ENCODE measurements at regions not wholly inside any gene's neighbourhood (a gene's known extent, or its start where the extent isn't known, plus 50 kb on each side); places are given as distances from the start of the nearest gene placed in this dataset.

- DNase-seq (no peak), ATAC-seq (no peak)
- CTCF ChIA-PET: no interaction called here
- Mint-ChIP-seq H3K4me3 (no peak overlapping the region), H3K36me3 (no peaks in the 10 kb centered on the region), H3K4me1 (no peaks in the 10 kb centered on the region), H3K27ac (no peak overlapping the region), H3K27me3 (no peaks in the 10 kb centered on the region), H3K9me3 (ENCODE audit: low read depth) (peaks cover 11% of the 10 kb centered on the region)
Observed at GRCh38 chr4:170776983-170777382, 687.2 kb upstream of the AADAT start.

GRCh38 chr4:170775851-170776250 lies 686.1 kb upstream of the AADAT start:
- H3K4me1 Mint-ChIP-seq: no peaks in the 10 kb centered on the region
- peaks cover 4% of the 10 kb centered on the region for H3K9me3 Mint-ChIP-seq (ENCODE audit: low read depth)
- no peak for ATAC-seq
- H3K27me3 Mint-ChIP-seq: no peaks in the 10 kb centered on the region
- no peak overlapping the region for H3K27ac Mint-ChIP-seq
- CTCF ChIA-PET: no interaction called here
- DNase-seq: no peak
- H3K36me3 Mint-ChIP-seq: no peaks in the 10 kb centered on the region
- no peak overlapping the region for H3K4me3 Mint-ChIP-seq

- H3K4me3 Mint-ChIP-seq: no peak overlapping the region
- no peaks in the 10 kb centered on the region for H3K9me3 Mint-ChIP-seq (ENCODE audit: low read depth)
- H3K27ac Mint-ChIP-seq: no peak overlapping the region
- no peaks in the 10 kb centered on the region for H3K27me3 Mint-ChIP-seq
- DNase-seq (no peak), ATAC-seq (no peak)
- H3K4me1 Mint-ChIP-seq: no peaks in the 10 kb centered on the region
- CTCF ChIA-PET: no interaction called here
- H3K36me3 Mint-ChIP-seq: no peaks in the 10 kb centered on the region
Observed at GRCh38 chr4:170773709-170774273, 684.0 kb upstream of the AADAT start.

GRCh38 chr4:170772429-170772828 lies 682.7 kb upstream of the AADAT start:
- Mint-ChIP-seq H3K4me1 (no peaks in the 10 kb centered on the region), H3K27ac (no peak overlapping the region), H3K27me3 (no peaks in the 10 kb centered on the region), H3K4me3 (no peak overlapping the region), H3K9me3 (ENCODE audit: low read depth) (no peaks in the 10 kb centered on the region), H3K36me3 (no peaks in the 10 kb centered on the region)
- DNase-seq: no peak
- CTCF ChIA-PET: no interaction called here
- no peak for ATAC-seq

- H3K36me3 Mint-ChIP-seq: no peaks in the 10 kb centered on the region
- no peak overlapping the region for H3K27ac Mint-ChIP-seq
- H3K4me3 Mint-ChIP-seq: no peak overlapping the region
- no peaks in the 10 kb centered on the region for H3K9me3 Mint-ChIP-seq (ENCODE audit: low read depth)
- DNase-seq (no peak), ATAC-seq (no peak)
- CTCF ChIA-PET: no interaction called here
- H3K27me3 Mint-ChIP-seq: no peaks in the 10 kb centered on the region
- H3K4me1 Mint-ChIP-seq: no peaks in the 10 kb centered on the region
Observed at GRCh38 chr4:170770664-170771063, 680.9 kb upstream of the AADAT start.

- H3K9me3 Mint-ChIP-seq (ENCODE audit: low read depth): no peaks in the 10 kb centered on the region
- CTCF ChIA-PET: no interaction called here
- no peaks in the 10 kb centered on the region for H3K27me3 Mint-ChIP-seq
- no peak overlapping the region for H3K4me3 Mint-ChIP-seq
- DNase-seq (no peak), ATAC-seq (no peak)
- no peaks in the 10 kb centered on the region for H3K36me3 Mint-ChIP-seq
- H3K27ac Mint-ChIP-seq: no peak overlapping the region
- no peaks in the 10 kb centered on the region for H3K4me1 Mint-ChIP-seq
Observed at GRCh38 chr4:170769862-170770261, 680.1 kb upstream of the AADAT start.

GRCh38 chr4:170758988-170759387 lies 669.2 kb upstream of the AADAT start:
- ATAC-seq: no peak
- CTCF ChIA-PET: no interaction called here
- H3K27ac Mint-ChIP-seq: no peak overlapping the region

GRCh38 chr4:170750519-170750918 lies 660.8 kb upstream of the AADAT start:
- Mint-ChIP-seq H3K4me3 (no peak overlapping the region), H3K27me3 (no peaks in the 10 kb centered on the region), H3K4me1 (no peaks in the 10 kb centered on the region), H3K9me3 (ENCODE audit: low read depth) (peaks cover 5% of the 10 kb centered on the region), H3K27ac (no peak overlapping the region), H3K36me3 (no peaks in the 10 kb centered on the region)
- ATAC-seq (no peak), DNase-seq (no peak)
- CTCF ChIA-PET: no interaction called here

More at GRCh38 chr4:170758988-170759387, 669.2 kb upstream of the AADAT start:
- Mint-ChIP-seq H3K36me3 (no peaks in the 10 kb centered on the region), H3K9me3 (ENCODE audit: low read depth) (peaks cover 4% of the 10 kb centered on the region), H3K27me3 (no peaks in the 10 kb centered on the region), H3K4me3 (no peak overlapping the region), H3K4me1 (no peaks in the 10 kb centered on the region)
- no peak for DNase-seq

GRCh38 chr4:170748975-170749374 lies 659.2 kb upstream of the AADAT start:
- Mint-ChIP-seq H3K36me3 (no peaks in the 10 kb centered on the region), H3K27me3 (no peaks in the 10 kb centered on the region), H3K9me3 (ENCODE audit: low read depth) (peaks cover 5% of the 10 kb centered on the region), H3K4me3 (no peak overlapping the region), H3K27ac (no peak overlapping the region), H3K4me1 (no peaks in the 10 kb centered on the region)
- no peak for DNase-seq
- CTCF ChIA-PET: no interaction called here
- no peak for ATAC-seq

GRCh38 chr4:170743633-170744032 lies 653.9 kb upstream of the AADAT start:
- DNase-seq (no peak), ATAC-seq (no peak)
- Mint-ChIP-seq H3K27me3 (no peaks in the 10 kb centered on the region), H3K36me3 (no peaks in the 10 kb centered on the region), H3K4me1 (no peaks in the 10 kb centered on the region), H3K9me3 (ENCODE audit: low read depth) (peaks cover 6% of the 10 kb centered on the region), H3K4me3 (no peak overlapping the region), H3K27ac (no peak overlapping the region)
- CTCF ChIA-PET: no interaction called here

- H3K27ac Mint-ChIP-seq: no peak overlapping the region
- ATAC-seq: no peak
- CTCF ChIA-PET: no interaction called here
- H3K36me3 Mint-ChIP-seq: no peaks in the 10 kb centered on the region
- H3K4me3 Mint-ChIP-seq: no peak overlapping the region
- H3K9me3 Mint-ChIP-seq (ENCODE audit: low read depth): peaks cover 6% of the 10 kb centered on the region
- H3K27me3 Mint-ChIP-seq: no peaks in the 10 kb centered on the region
- no peak for DNase-seq
- no peaks in the 10 kb centered on the region for H3K4me1 Mint-ChIP-seq
Observed at GRCh38 chr4:170741856-170742255, 652.1 kb upstream of the AADAT start.

GRCh38 chr4:170736710-170737109 lies 647.0 kb upstream of the AADAT start:
- Mint-ChIP-seq H3K36me3 (no peaks in the 10 kb centered on the region), H3K9me3 (ENCODE audit: low read depth) (peaks cover 2% of the 10 kb centered on the region), H3K27me3 (no peaks in the 10 kb centered on the region), H3K4me3 (no peak overlapping the region), H3K27ac (no peak overlapping the region), H3K4me1 (no peaks in the 10 kb centered on the region)
- ATAC-seq: no peak
- CTCF ChIA-PET: no interaction called here
- DNase-seq: no peak

- Mint-ChIP-seq H3K4me3 (no peak overlapping the region), H3K27me3 (no peaks in the 10 kb centered on the region), H3K4me1 (no peaks in the 10 kb centered on the region), H3K9me3 (ENCODE audit: low read depth) (peaks cover 2% of the 10 kb centered on the region), H3K27ac (peak overlapping the region; percentile 70), H3K36me3 (no peaks in the 10 kb centered on the region)
- DNase-seq (no peak), ATAC-seq (no peak)
- CTCF ChIA-PET: no interaction called here
Observed at GRCh38 chr4:170729897-170730296, 640.1 kb upstream of the AADAT start.

- Mint-ChIP-seq H3K9me3 (ENCODE audit: low read depth) (peaks cover 2% of the 10 kb centered on the region), H3K4me1 (no peaks in the 10 kb centered on the region), H3K27ac (no peak overlapping the region), H3K27me3 (no peaks in the 10 kb centered on the region), H3K4me3 (no peak overlapping the region), H3K36me3 (no peaks in the 10 kb centered on the region)
- ATAC-seq (no peak), DNase-seq (no peak)
- CTCF ChIA-PET: no interaction called here
Observed at GRCh38 chr4:170729236-170729635, 639.5 kb upstream of the AADAT start.

GRCh38 chr4:170724191-170724590 lies 634.4 kb upstream of the AADAT start:
- no peaks in the 10 kb centered on the region for H3K27me3 Mint-ChIP-seq
- no peaks in the 10 kb centered on the region for H3K4me1 Mint-ChIP-seq
- no peak overlapping the region for H3K4me3 Mint-ChIP-seq
- no peaks in the 10 kb centered on the region for H3K36me3 Mint-ChIP-seq
- DNase-seq (no peak), ATAC-seq (no peak)
- CTCF ChIA-PET: no interaction called here
- H3K9me3 Mint-ChIP-seq (ENCODE audit: low read depth): peaks cover 2% of the 10 kb centered on the region
- H3K27ac Mint-ChIP-seq: no peak overlapping the region
